ENCODE measurements at regions not wholly inside any gene's neighbourhood (a gene's known extent, or its start where the extent isn't known, plus 50 kb on each side); places are given as distances from the start of the nearest gene placed in this dataset.

DNA sequence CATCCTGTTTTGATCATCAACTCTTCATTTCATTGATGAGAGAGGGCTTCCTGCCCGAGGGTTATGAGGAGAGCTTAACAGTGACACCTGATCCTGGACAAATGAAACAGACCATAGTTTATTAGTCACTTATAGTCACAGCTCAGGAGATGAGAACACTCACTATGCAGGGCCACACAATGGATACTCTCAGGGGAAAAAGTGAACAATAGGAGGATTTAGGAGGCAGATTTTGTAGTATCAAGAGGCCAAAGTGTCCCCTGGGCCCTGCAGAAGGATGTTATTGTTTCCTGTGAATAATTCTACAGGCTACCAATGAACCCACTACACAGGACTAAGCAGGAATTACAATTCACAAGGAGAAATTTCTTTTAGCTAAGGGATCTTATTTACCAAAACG lies 772.8 kb upstream of the MAN1A1 start:
- no peak for TF ChIP-seq CTCF (IDR thresholded peaks at IDR 0.05)
- TF ChIP-seq POLR2A (IDR thresholded peaks at IDR 0.05) = no peak

Data from uterus (tissue), 2 donors.